ENCODE measurements at regions not wholly inside any gene's neighbourhood (a gene's known extent, or its start where the extent isn't known, plus 50 kb on each side); places are given as distances from the start of the nearest gene placed in this dataset.

DNA sequence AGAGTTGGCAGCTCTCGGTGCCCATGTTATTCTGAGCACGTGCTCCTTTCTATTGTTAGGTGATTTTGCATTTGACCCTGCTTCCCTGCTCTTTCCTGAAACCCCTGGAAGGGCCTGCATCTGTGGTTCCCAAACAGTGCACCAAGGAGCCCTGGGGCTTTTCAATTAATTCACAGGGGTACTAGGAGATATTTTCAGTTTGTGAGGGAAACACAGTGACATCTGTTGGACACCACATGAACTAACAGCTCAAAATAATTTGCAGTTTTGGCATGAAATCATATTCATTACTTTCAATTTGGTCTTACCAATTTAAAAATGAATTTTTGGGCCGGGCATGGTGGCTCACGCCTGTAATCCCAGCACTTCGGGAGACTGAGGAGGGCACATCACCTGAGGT is 156.6 kb downstream of the GATB start:
- H3K9me3 Mint-ChIP-seq (ENCODE audit: unreplicated experiment), result peaks cover 5% of the 10 kb centered on the region
- no peak for DNase-seq (ENCODE audit: extremely low spot score, unreplicated experiment)
- H3K4me3 Mint-ChIP-seq (ENCODE audit: unreplicated experiment), result no peak overlapping the region
- peaks cover 2% of the 10 kb centered on the region for H3K27me3 Mint-ChIP-seq (ENCODE audit: unreplicated experiment)
- H3K36me3 Mint-ChIP-seq (ENCODE audit: unreplicated experiment), result no peaks in the 10 kb centered on the region
- no peak overlapping the region for H3K27ac Mint-ChIP-seq (ENCODE audit: unreplicated experiment)
- H3K4me1 Mint-ChIP-seq (ENCODE audit: unreplicated experiment), result peaks cover 2% of the 10 kb centered on the region
- TF ChIP-seq, protein P1, sequence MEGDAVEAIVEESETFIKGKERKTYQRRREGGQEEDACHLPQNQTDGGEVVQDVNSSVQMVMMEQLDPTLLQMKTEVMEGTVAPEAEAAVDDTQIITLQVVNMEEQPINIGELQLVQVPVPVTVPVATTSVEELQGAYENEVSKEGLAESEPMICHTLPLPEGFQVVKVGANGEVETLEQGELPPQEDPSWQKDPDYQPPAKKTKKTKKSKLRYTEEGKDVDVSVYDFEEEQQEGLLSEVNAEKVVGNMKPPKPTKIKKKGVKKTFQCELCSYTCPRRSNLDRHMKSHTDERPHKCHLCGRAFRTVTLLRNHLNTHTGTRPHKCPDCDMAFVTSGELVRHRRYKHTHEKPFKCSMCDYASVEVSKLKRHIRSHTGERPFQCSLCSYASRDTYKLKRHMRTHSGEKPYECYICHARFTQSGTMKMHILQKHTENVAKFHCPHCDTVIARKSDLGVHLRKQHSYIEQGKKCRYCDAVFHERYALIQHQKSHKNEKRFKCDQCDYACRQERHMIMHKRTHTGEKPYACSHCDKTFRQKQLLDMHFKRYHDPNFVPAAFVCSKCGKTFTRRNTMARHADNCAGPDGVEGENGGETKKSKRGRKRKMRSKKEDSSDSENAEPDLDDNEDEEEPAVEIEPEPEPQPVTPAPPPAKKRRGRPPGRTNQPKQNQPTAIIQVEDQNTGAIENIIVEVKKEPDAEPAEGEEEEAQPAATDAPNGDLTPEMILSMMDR (IDR thresholded peaks at IDR 0.05), result peak; percentile 66

DNA sequence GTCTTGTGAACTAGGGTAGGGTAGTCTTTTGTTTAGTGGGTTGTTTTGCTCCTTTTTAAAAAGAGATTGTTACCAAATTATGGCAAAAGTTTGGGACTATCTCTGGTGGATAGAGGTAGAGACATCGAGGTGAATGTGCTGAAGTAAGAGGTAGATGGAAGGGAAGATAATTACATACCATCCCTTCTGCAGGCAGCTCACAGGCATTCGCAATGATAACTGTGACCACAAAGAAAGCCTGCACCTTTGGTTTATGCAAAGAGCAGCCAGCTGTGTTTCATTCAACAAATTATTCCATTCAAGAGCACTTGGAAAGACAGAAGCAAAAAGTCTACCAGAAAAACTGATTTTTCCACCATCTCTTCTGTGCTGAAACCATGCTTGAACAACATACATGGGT is 155.6 kb downstream of the GATB start:
- DNase-seq (ENCODE audit: extremely low spot score, unreplicated experiment), result no peak
- Mint-ChIP-seq H3K27ac (ENCODE audit: unreplicated experiment) (no peak overlapping the region), H3K4me1 (ENCODE audit: unreplicated experiment) (peaks cover 2% of the 10 kb centered on the region), H3K9me3 (ENCODE audit: unreplicated experiment) (peaks cover 5% of the 10 kb centered on the region), H3K27me3 (ENCODE audit: unreplicated experiment) (peaks cover 2% of the 10 kb centered on the region), H3K4me3 (ENCODE audit: unreplicated experiment) (no peak overlapping the region), H3K36me3 (ENCODE audit: unreplicated experiment) (no peaks in the 10 kb centered on the region)
- TF ChIP-seq, protein P1 (IDR thresholded peaks at IDR 0.05), result no peak

DNA sequence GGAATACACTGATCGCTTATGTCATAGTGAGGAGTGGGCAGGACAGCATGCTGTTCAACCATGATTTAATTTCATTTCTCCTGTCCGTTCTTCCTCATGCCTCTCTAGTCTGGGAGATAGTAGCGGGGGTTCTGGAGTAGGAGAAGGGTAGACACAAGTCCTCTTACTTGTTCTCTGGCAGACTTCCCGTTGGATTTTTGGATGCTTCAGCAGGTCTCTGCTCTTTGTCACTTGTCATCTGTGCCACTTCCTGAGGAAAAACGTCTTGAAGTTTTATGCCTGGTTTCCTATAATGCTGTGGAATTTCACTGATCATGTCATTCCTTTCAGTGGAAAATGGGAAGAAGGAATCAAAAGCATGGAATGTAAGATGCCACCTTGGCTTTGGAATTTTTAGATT is 154.7 kb downstream of the GATB start:
- peaks cover 5% of the 10 kb centered on the region for H3K9me3 Mint-ChIP-seq (ENCODE audit: unreplicated experiment)
- H3K4me3 Mint-ChIP-seq (ENCODE audit: unreplicated experiment), result no peak overlapping the region
- H3K4me1 Mint-ChIP-seq (ENCODE audit: unreplicated experiment), result peaks cover 2% of the 10 kb centered on the region
- DNase-seq (ENCODE audit: extremely low spot score, unreplicated experiment), result no peak
- no peak overlapping the region for H3K27ac Mint-ChIP-seq (ENCODE audit: unreplicated experiment)
- TF ChIP-seq, protein P1 (IDR thresholded peaks at IDR 0.05), result no peak
- peaks cover 5% of the 10 kb centered on the region for H3K27me3 Mint-ChIP-seq (ENCODE audit: unreplicated experiment)
- H3K36me3 Mint-ChIP-seq (ENCODE audit: unreplicated experiment), result no peaks in the 10 kb centered on the region

DNA sequence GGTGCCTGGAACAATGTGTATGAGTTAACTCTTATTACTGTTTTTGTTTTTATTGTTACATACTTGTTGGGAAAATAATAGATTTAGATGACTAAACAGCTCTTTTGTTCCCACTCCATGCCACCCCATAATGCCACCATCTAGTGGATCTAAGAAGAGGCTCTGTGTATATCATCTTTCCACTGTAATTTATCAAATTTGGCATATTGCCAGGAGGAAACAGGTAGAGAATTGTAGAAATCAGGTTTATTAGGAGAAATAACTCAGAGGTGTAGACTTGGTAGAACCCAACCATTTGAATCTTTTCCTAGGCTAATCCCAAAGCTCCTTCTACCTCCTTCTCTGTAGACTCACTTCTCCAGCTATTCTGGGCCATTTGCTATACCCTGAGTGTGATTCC is 150.6 kb downstream of the GATB start:
- H3K27ac Mint-ChIP-seq (ENCODE audit: unreplicated experiment), result no peak overlapping the region
- no peaks in the 10 kb centered on the region for H3K36me3 Mint-ChIP-seq (ENCODE audit: unreplicated experiment)
- H3K27me3 Mint-ChIP-seq (ENCODE audit: unreplicated experiment), result peaks cover 4% of the 10 kb centered on the region
- no peak overlapping the region for H3K4me3 Mint-ChIP-seq (ENCODE audit: unreplicated experiment)
- no peaks in the 10 kb centered on the region for H3K9me3 Mint-ChIP-seq (ENCODE audit: unreplicated experiment)
- TF ChIP-seq, protein P1 (IDR thresholded peaks at IDR 0.05), result no peak
- no peak for DNase-seq (ENCODE audit: extremely low spot score, unreplicated experiment)
- no peaks in the 10 kb centered on the region for H3K4me1 Mint-ChIP-seq (ENCODE audit: unreplicated experiment)

DNA sequence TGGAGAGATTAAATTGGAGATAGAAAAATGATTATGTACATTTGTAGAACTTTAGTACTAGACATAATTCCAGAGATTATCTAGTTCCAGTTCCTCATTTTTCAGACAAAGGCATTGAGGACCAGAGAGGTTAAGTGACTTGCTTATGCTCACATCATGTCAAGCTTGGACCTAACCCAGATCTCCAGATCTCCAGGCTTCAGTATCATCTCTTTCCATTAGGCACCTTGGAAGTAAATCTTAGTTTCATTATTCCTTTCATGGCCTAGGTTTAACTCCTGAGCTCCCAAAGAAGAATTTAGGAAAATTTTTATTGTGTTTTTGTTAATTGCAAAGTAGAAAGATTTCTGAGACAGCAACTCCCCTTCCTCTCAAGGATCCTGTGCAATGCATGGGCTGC is 148.8 kb downstream of the GATB start:
- TF ChIP-seq, protein P1 (IDR thresholded peaks at IDR 0.05), result no peak
- Mint-ChIP-seq H3K36me3 (ENCODE audit: unreplicated experiment) (no peaks in the 10 kb centered on the region), H3K4me3 (ENCODE audit: unreplicated experiment) (no peak overlapping the region), H3K9me3 (ENCODE audit: unreplicated experiment) (no peaks in the 10 kb centered on the region), H3K27me3 (ENCODE audit: unreplicated experiment) (peaks cover 6% of the 10 kb centered on the region), H3K27ac (ENCODE audit: unreplicated experiment) (no peak overlapping the region), H3K4me1 (ENCODE audit: unreplicated experiment) (no peaks in the 10 kb centered on the region)
- no peak for DNase-seq (ENCODE audit: extremely low spot score, unreplicated experiment)
